GM12878 (cell line): ENCODE measurements at regions not wholly inside any gene's neighbourhood (a gene's known extent, or its start where the extent isn't known, plus 50 kb on each side); places are given as distances from the start of the nearest gene placed in this dataset.

Experiments
- CHD1 ChIP-seq: IDR thresholded peaks from 2 replicates; pipeline ENCODE4 v1.6.1; 2012; ENCODE audit warnings: low read depth, low read length, improper control_type of control experiment
- HDAC2 ChIP-seq: fragments of 200-600 bp; sonication (generic); IDR thresholded peaks from 2 replicates; pipeline ENCODE4 v1.6.1; 2017
- POLR2AphosphoS2 ChIP-seq: IDR thresholded peaks from 2 replicates; pipeline ENCODE4 v1.6.1; 2011; ENCODE audit warnings: low read depth, mild to moderate bottlenecking, low read length, improper control_type of control experiment, moderate library complexity
- REST ChIP-seq: IDR thresholded peaks from 2 replicates; pipeline ENCODE4 v1.6.1; 2012; ENCODE audit warnings: mild to moderate bottlenecking, low read depth, low read length
- SRF ChIP-seq, 2 experiments: IDR thresholded peaks; 2 replicates each; pipeline ENCODE4 v1.6.1; 2011; ENCODE audit warnings: low read depth in 2 of 2, low read length in 2 of 2, mild to moderate bottlenecking in 1 of 2, moderate library complexity in 1 of 2

GRCh38 chr13:110006304-110006703 is 219.9 kb upstream of the IRS2 start:
- TF ChIP-seq REST (no peak), POLR2AphosphoS2 (no peak), CHD1 (no peak), SRF (IDR thresholded peaks at IDR 0.05; ENCODE audit: low read depth in 2 of 2, low read length in 2 of 2) (no peak), HDAC2 (no peak)
